ENCODE measurements at regions not wholly inside any gene's neighbourhood (a gene's known extent, or its start where the extent isn't known, plus 50 kb on each side); places are given as distances from the start of the nearest gene placed in this dataset.

DNA sequence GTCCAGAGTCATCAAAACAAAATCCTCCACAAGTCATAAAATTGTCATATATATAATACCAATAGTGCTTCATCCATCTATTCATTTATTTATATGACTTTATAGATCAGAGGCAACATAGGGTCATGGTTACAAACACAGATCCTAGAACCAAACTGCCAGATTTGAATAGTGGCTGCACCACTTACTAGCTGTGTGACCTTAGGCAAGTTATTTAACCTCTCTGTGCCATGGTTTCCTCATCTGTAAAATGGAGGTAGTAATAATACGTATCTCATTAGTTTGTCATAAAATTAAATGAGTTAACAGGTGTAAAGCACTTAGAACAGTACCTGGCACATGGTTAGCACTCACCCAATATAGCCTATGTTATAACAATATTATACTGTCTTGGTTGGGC lies 58.9 kb upstream of the BZW1 start:
- no peak for DNase-seq

DNA sequence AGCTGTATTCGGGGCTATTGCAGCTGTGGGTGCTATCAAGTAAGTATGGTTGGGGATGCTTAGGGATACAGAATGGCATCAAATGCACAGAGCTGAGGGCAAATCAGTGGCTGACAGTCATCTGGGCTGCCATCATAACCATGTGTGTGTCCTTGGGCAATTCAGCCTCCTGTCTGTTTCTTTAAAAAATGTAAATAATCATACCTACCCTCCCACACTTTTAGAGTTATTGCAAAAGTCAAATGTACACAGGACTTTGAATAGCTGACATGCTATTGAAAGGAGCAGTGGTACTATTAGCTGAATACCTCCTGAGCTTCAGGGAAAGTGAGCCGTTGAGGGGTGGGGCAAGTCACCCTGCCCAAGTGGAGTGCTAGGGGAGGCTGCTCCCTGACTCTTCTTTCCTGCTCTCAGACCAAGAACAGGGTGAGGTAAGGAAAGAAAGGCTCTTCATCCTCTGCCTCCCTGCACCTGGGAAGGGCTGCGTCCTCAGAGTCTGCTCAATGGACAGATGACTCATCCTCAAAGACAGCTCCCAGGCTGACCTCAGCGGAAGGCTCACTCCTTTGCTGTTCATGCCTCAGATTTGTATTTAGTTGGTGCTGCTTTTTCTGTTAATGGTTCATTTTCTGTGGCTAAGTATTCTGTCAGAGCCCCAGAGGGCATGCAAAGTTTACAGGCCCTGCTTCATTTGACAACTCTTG lies 54.9 kb upstream of the BZW1 start:
- peak; percentile 62 for DNase-seq

DNA sequence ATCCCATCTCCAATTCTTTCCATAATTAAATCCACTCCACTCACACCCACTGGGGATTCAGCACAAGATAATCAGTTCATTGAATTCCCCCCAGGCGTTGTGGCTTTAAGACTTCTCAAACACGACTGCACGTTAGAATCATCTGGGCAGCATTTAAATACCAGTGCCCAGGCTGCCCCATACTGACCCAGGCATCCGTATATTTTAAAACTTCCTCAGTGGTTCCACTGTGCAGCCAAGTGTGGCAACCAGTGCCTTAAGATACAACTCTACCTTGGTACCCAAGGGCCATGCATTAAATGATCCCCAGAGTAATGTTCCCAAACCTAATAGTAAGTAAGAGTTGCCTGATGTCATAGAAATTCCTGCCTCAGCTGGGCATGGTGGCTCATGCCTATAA lies 54.3 kb upstream of the BZW1 start:
- no peak for DNase-seq

DNA sequence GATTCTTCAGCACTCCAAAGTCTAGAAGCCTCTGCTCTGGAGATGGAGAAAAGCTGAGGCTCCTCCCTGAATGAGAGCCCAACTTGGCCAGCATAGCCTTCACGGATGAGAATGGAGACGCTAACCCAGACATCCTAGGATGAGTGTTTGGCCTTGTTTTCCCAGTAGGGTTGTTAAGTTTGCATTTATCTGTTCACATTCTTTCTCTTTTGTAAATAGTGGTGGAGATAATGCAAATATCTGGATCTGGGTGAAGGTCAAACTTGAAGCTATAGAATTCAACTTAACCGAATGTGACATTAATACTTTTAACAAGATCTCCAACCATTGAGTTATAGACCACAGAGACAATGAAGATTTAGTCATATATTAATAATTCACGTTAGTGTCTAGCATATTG lies 53.4 kb upstream of the BZW1 start:
- no peak for DNase-seq

DNA sequence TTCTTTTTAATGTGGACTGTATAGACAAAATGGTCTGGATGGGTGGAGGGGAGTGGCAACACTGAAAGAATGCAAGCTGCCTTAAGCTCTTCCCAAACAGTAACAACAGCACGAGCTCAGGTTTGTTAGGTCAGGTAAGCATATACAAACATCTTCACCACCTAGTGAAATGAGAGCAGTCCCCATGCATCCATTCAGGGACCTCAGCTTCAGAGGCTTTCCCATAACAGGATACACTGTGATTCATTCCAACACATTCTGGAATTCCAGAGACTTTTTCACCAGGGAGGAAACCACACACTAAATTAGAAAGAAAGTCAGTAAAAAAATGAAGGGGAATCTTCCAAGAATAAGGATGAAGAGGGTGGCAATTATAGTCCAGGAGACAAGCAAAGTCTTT lies 50.4 kb upstream of the BZW1 start:
- DNase-seq: peak; percentile 68
